Germinal center (tissue), 1 donor: ENCODE measurements at regions not wholly inside any gene's neighbourhood (a gene's known extent, or its start where the extent isn't known, plus 50 kb on each side); places are given as distances from the start of the nearest gene placed in this dataset.
A peak's percentile ranks its signal among the peaks of the same experiment; 100 is the strongest.

Source experiments
- DNase-seq: peaks from one replicate; pipeline ENCODE4 v3.0.0; 2012; ENCODE audit warnings: mixed read lengths, low spot score

DNA sequence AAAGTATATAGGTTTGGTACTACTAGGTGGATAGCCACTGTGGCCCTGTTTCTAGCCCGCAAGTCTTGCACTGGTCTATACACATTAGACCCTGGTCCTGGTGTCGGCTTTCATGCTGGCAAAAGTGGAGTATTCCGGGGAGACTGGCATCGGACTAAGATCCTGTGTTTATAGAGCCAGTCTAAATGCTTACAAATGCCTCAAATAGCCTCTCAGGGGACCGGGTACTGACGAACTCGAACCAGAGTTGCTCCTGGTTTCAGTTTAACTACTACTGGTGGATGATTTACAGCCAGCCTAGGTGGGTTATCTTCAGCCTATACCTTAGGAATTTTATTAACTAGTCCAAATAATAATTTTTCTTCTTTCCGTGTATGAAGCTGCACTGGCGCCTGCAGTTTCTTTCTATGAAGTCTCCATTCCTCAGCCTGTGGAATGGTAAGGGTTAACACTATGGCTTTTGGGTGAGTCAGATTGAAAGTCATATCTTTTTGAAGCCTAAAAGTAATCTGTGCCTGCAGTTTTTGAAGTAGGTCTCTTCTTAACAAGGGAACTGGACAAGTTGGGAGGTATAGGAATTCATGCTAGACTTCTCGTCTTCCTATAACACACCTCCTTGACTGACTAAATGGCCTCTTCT lies 51.3 kb downstream of the OR10H4 start:
- DNase-seq, result no peak

DNA sequence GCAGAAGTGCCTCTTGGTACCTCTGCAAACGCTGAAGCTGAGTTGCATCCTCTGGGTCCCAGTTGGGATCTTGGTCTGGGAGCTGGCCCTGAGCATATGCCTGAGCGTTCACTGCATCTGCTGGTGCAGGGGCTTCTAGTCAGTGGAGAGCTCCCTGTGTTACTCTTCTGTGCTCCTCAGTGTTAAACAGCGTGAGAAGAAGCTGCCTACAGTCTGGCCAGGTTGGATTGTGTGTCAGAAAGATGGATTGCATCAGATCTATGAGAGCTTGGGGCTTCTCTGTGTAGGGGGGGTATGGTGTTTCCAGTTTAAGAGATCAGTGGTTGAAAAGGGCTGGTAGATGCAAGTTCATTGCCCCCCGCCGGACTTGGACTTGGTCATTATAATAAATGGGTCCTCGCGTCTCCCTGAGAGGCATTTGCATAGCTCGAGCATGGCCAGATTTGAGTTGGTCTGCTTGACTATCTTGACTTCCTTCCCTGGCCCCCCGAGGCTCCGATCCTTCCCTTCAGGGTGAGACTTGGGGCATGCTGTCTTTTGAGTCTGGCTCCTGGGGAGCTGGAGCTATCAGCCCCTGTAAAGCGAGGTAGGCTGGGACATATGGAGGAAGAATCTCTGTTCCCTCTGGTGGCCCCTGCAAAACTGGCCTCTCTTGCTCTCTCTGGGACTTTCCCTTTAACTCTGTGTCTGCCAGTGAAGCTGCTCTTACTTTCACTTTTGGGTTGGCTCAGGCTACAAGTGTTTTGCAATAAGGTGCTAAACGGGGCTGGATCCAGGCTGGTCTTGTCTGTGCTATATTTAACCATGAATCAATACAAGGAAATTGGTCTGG lies 52.9 kb downstream of the OR10H4 start:
- peak; percentile 39 for DNase-seq

DNA sequence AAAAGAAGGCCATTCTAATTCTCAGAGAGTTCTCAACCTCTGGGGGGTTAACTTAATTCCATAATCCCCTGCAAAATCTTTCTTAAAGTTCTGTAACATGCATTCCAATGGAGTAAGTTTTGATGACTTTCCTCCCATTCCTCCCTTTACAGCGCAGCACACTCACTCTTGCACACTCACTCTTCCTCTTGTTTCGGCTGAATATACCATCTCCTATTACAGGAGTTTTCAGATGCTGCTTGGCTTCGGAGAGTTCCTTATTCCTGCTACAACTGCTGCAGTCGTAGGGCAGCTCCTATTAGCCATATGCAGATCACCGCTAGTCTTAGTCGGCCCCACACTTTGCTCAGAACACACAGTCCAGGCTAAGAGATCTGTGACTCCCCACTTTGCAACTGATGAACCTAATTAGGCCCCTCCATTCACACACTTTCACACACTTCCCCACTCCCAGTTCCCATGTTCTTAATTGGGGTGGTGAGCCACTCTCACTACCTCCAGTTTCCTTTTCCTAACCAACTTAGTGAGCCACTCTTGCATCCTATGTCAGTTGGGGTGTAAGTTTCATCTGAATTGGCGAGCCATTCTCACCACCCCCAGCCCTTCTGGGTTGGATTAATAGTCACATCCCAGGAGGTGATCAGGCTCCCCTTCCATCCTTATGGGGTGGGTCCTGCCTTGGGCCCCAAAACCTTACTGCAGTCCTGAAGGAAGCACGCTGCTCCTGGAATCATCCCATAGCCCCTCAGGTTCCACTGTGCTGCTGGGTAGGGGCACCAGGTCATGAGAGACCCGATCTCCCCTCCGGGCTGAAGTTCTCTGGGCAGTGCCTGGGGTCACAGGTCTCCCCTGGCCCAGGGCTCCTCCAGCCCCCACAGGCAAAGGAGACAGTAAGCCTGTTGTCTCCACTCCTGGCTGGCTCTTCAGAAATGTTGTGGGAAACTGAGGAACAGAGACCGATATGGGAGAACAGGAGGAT lies 53.9 kb downstream of the OR10H4 start:
- DNase-seq, result no peak

DNA sequence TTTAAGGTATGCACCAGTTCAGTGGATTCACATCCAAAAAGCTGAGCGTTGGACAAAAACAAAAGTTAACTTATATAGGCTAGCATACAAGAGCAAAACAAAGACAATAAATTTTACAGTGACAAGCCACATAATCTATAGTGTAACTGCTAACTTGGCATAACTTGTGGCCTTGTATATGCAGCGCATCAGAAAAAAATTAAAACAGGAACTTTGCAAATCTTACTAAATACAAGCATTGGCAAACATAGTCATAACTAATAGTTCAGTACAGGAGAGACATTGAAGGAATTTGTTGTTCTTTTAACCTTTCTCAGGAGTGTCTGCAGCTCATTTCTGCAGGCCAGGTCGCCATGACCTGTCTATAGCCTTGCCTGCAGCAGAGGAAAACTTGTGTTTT lies 54.6 kb downstream of the OR10H4 start:
- no peak for DNase-seq

DNA sequence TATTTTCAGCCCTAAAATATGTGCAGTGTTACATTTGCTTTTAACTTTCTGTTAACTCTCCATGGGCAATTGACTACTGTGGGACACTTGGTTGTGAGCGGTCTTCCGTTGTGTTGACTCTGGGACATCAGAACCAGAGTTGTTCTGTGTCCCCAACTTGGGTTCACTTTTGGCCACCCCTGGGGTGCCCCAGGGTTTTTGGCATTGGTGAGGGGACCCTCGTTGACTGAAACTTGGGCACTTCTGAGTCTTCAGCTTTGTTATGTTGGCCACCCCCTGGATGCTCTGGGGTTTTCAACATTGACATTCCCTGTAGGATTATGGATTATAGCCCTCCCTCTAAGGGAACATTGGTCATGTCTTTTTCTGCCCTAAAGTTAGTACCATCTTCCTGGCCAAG lies 57.1 kb downstream of the OR10H4 start:
- DNase-seq, result no peak

DNA sequence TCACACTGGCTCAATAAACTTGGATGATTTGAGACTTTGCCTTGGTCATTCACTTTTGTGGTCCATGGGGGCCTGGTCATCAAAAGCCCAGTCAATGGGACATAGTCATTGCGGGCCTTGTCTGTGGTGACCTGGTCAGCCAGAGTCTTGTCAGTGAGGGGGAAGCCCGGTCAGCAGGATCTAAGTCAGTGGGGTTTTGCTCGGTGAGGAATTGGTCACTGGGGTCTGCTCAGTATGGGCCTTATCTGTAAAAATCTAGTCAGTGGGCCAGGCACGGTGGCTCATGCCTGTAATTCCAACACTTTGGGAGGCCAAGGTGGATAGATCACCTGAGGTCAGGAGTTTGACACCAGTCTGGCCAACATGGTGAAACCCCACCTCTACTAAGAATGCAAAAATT lies 63.7 kb upstream of the TPM4 start:
- DNase-seq, result no peak

DNA sequence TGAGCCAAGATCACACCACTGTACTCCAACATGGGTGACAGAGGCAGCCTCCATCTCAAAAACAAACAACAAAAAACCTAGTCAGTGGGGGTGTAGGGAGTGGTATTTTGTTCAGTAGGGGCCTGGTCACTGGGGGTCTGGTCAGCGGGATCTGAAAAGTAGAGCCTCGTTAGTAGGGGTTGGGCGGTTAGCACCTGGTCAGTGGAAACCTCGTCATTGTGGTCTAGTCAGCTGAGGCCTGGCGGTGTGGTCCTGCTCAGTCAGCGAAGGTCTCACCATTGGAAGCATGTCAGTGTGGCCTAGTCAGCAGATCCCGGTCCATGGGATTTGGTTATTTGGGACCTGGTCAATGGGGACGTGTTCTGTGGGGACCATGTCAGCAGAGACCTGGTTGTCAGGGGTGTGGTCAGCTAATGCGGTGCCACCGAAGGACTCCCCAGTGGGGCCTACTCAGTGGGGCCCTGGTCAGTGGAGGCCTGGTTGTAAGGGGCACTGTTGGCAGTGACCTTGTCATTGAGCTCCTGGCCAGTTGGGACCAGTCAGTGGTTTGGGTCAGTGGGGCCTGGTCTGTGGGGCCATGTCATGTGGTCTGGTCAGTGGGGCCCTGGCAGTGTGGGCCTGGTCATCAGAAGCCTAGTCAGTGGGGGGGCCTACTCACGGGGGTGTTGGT lies 63.0 kb upstream of the TPM4 start:
- no peak for DNase-seq

DNA sequence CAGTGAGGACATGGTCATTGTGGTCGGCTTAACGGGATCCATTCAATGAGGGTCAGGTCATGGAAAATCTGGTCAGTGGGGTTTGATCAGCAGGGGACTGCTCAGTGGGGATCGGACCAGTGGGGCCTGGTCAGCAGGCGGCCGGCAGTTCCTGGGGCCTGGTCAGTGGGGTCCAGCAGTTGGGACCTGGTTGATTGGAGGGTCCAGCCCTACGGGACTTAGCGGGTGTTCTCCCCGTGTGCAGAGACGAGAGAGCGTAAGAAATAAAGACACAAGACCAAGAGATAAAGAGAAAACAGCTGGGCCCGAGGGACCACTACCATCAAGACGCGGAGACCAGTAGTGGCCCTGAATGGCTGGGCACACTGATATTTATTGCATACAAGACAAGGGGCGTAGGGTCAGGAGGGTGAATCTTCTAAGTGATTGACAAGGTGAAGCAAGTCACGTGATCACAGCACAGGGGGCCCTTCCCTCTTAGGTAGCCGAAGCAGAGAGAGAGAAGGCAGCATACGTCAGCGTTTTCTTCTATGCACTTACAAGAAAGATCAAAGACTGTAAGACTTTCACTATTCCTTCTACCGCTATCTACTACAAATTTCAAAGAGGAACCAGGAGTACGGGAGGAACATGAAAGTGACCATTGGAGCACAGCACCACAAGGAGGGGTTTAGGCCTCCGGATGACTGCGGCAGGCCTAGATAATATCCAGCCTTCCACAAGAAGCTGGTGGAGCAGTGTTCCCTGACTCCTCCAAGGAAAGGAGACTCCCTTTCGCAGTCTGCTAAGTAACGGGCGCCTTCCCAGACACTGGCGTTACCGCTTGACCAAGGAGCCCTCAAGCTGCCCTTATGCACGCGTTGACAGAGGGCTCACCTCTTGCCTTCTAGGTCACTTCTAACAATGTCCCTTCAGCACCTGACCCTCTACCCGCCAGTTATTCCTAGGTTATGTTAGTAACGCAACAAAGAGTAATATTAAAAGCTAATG lies 62.1 kb upstream of the TPM4 start:
- DNase-seq, result no peak

DNA sequence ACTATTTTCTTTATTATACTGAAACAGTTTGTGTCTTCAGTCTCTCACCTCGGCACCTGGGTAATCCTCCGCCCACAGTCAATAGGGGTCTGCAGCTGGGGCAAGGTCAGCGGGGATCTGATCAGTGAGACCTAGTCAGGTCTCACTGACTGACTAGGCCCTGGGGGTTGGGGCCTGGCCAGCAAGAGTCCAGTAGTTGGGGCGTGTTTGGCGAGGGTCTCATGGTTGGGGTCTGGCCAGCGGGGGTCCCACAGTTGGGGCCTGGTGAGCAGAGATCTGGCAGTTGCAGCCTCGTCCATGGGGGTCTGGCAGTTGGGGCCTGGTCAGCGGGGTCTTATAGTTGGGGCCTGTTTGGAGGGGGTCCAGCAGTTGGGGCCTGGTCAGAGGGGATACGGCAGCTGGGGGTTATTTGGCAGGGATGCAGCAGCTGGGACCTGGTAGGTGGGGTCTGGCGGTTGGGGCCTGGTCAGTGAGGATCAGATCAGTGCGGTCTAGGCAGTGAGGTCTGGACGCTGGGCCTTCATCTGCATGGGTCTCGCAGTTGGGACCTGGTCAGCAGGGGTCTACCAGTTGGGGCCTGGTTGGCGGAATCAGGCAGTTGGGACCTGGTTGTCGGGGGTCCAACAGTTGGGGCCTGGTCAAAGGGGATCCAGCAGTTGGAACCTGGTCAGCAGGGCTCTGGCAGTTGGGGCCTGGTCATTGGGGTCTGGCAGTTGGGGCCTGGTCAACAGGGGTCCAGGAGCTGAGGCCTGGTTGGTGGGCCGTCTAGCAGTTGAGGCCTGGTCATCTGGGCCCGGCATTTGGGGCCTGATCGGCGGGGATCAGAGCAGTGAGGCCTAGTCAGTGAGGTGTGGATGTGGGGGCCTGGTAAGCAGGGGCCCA lies 61.1 kb upstream of the TPM4 start:
- no peak for DNase-seq

DNA sequence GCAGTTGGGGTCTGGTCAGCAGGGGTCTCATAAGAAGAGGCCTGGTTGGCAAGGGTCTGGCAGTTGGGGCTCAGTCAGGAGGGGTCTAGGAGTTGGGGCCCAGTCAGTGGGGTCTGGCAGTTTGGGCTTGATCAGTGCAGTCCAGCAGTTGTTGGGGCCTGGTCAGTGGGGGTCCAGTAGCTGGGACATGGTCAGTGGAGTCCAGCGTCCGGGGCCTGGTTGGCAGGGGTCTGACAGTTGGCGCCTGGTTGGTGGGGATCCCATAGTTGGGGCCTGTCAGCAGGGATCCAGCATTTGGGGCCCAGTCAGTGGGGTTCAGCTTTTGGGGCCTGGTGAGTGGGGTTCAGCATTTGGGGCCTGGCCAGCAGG lies 60.5 kb upstream of the TPM4 start:
- no peak for DNase-seq

DNA sequence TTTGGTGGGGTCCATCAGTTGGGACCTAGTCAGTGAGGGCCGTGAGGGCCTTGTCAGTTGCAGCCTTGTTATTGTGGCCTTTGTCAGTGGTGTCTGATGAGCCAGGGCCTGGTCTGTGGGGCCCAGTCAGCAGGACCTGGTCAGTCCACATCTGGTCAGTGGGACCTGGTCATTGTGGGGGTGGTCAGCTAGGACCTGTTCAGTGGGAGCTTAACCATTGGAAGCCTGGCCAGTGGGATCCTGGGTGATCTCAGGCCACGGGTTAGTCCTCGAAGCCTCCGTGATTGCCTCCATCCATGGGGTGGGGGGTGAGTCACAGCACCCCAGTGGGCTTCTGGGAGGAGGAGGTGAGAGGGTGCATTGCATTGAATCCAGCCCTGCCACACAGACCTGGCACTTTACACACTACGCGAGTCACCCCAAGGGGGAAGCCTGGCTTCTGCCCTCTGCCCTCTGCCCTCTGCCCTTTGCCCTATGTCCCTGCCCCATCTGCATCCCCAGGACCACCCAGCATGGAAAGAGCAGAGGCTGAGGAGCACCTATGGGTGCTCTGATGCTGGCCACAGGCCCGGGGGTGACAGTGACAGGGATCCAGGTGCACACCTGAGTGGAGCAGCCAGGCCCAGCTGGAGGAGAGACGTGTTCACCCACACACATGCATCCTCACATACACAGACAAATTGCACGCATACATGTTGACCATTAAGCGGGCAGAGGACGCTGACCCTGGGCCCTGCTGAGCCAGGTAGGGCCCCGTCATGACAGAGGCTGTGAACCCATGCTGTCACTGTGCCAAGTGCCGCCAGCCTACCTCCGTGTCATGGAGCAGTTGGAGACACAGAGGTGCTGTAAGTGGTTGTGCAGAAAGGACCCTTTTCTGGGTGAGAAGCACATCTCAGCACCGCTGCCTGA lies 59.8 kb upstream of the TPM4 start:
- DNase-seq, result no peak

DNA sequence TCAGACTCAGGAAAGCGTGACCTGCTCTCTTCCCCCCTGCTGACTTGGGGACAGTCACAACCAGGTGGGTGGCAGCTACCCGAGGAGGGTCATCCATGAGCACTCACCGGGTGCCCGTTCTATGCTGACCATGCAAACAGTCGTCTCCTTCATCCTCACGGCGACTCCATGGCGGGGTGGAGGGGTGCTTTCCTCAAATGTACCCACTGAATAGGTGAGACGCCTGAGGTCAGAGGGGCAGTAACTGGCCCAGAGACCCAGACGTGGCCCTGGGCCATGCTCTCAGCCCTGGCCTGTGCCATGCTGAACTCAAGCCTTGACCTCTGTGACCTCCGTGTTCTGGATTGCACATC lies 59.2 kb upstream of the TPM4 start:
- no peak for DNase-seq

DNA sequence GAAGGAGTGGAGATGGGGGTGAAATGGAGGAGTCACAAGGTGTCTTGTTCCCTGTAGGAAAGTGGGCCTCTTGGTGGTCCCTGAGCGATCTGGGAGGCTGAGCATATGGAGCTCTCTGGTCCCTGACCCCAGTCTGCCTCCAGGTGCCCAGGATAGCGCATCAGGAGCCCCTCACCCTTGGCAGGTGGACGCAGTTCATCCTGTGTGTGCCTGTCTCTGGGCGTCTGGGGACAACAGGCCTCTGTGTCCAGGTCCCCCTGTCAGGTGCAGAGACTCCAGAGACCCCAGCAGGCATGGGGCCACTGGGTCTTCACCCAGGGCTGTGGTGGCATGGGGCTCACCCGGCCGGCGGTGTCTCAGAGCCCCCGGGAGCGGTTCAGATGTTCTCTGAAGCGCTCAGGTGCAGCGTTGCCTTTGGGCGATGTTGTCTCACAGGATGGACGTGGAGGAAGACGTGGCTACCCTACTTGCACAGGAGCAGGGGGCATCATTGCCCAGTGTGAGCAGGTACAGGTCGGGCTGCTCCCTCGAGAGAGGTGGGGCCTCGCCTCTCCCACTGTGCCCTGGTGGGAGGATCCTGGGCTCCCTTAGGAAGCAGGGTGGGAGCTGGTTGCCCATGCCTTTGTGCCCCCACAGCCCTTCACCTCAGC lies 58.1 kb upstream of the TPM4 start:
- no peak for DNase-seq

DNA sequence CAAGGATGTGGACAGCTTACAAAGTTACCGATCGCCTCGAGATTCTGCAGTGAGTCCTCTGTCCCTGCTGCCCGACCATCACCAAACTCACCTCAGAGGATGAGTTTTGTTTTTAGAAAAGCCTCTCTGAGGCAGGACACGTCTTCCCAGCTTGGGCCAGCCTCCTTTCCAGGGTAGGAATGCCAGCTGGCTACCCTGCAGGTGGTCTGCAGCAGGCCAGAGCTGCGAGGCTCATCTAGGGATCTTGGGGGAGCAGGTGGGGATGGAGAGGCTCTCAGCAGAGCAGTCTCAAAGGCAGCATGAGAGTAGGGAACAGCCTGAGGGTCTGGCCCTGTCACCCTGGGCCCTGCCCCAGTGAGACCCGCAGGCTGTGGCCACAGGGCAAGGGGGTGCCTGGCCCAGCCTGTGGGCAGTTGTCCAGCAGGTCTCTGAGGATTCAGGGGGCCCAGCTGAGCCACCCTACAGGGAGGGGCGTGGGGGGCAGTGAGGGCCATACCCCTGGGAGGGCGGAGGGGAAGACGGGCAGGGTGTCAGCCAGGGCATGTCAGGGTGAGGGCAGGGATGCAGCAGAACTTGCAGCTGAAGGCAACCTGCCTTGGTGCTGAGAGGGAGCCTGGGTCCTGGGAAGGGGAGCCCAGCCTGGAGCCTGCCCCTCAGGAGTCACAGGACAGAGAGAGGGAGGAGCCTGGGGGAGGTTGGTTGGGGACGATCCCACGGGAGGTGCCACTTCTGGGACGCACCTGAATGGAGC lies 57.3 kb upstream of the TPM4 start:
- no peak for DNase-seq

DNA sequence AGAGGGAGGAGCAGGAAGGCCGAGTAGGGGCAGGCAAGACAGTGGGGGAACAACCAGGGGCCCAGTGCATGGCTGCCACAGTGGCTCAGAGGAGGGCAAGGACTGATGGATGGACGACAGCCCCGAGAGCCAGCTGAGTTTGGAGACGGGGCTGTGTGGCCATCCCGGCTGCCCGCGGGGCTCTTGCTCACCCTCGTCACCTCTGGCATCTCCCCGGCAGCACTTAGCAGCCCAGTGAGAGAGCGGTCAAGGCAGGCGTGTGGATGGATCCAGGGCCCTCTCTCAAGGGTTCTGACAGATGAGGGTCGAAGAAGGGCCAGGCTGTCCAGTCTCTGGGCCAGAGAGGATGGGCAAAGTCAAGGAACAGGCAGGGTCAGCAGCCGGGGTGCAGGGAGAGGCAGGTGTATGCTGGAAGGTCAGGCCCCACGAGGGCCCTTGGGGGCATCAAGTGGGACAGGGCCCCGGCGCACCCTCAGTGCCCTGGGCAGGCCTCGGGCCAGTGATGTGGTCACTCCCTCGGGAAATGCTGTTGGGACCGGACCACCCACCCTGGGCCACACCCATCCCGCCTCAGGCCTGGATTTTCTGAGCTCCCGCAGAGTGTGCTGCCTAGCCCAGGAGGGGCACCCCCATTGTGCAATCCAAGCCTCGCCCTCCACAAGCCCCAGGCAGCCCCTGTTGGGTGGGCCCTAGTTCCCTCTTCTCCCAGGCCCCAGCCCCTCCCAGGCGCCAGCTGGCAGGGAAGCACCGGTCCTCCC lies 56.4 kb upstream of the TPM4 start:
- DNase-seq, result no peak

DNA sequence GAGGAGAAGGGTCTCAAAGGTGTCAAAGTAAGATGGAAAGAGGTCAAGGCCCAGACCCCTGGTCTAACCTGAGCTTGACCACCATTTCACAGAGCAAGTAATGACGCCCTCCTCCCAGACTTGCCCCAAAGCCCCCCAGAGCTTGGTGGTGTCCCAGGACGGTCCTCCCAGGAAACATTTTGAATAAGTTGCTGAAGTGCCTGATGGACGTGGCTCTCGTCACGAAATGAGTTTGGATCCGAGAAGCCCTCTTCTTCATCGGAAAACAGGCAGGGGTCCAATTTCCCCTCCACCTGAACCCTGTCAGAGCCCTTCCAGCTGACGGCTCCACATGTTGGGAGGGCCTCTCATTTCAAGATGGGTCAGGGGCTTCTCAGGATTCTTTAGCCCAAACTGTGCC lies 54.5 kb upstream of the TPM4 start:
- no peak for DNase-seq

DNA sequence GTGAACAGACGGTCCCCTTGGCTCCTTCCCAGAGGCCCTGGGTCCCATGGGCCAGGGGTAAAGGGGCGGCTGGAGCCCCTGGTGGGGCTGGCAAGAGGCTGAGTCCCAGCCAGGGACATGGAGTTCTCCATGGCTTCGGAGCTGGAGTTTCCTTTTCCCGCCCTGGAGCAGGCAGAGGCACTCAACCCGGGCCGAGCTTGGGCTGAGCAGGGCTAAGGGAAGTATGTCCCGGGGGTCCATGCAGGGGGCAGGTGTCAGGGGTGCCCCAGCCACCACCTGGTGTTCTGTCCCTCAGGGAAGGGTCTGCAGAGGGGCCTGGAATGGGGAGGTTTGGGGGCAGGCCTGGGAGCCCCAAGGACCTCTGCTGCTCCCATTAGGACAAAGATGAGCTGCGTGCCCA lies 54.0 kb upstream of the TPM4 start:
- DNase-seq, result no peak
